Fibroblast of lung (primary cell): ENCODE measurements at regions not wholly inside any gene's neighbourhood (a gene's known extent, or its start where the extent isn't known, plus 50 kb on each side); places are given as distances from the start of the nearest gene placed in this dataset.

Source experiments
- EZH2 ChIP-seq: IDR thresholded peaks from 2 replicates; pipeline ENCODE4 v1.5.1; 2012; ENCODE audit warnings: low read length, control low read depth, mild to moderate bottlenecking; ENCODE audit errors: missing control alignments
- TF ChIP-seq, protein P1 (sequence below), 2 donors: IDR thresholded peaks in 1 of 2; conservative IDR thresholded peaks in 1 of 2; 1 replicate in 1 of 2; 2 replicates in 1 of 2; pipeline ENCODE4 v1.5.1; 2011 to 2012; ENCODE audit warnings: low read length in 2 of 2, control low read depth in 1 of 2, inconsistent platforms in 1 of 2, low read depth in 1 of 2, mild to moderate bottlenecking in 1 of 2

DNA sequence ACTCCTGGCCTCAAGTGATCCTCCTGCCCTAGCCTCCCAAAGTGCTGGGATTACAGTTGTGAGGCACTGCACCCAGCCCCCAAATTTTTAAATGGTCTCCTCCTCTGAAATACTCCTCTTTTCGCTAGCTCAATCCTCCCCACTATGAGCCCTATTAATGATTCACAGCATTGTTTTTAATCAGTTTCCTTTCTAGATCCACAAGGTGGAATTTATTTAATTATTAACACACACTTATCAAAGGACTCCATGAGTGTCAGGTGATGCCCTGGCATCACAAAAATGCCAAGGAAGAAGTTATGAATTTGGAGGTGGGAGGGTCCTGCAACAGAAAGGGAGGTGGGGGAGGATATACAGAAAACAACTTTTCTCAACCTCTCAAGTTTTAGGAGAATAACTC is 806.5 kb downstream of the PRELID2 start:
- TF ChIP-seq, protein P1, sequence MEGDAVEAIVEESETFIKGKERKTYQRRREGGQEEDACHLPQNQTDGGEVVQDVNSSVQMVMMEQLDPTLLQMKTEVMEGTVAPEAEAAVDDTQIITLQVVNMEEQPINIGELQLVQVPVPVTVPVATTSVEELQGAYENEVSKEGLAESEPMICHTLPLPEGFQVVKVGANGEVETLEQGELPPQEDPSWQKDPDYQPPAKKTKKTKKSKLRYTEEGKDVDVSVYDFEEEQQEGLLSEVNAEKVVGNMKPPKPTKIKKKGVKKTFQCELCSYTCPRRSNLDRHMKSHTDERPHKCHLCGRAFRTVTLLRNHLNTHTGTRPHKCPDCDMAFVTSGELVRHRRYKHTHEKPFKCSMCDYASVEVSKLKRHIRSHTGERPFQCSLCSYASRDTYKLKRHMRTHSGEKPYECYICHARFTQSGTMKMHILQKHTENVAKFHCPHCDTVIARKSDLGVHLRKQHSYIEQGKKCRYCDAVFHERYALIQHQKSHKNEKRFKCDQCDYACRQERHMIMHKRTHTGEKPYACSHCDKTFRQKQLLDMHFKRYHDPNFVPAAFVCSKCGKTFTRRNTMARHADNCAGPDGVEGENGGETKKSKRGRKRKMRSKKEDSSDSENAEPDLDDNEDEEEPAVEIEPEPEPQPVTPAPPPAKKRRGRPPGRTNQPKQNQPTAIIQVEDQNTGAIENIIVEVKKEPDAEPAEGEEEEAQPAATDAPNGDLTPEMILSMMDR (conservative IDR thresholded peaks at IDR 0.05 in 1 of 2, IDR thresholded peaks at IDR 0.05 in 1 of 2; ENCODE audit: low read depth in 1 of 2, low read length in 2 of 2): no peak
- TF ChIP-seq EZH2: no peak
